NB4 (cell line): ENCODE measurements at regions not wholly inside any gene's neighbourhood (a gene's known extent, or its start where the extent isn't known, plus 50 kb on each side); places are given as distances from the start of the nearest gene placed in this dataset.

Source experiments
- DNase-seq: peaks from one replicate; pipeline ENCODE4 v3.0.0; 2010; ENCODE audit warnings: low read depth
- H3K4me3 ChIP-seq: one replicate; pipeline ENCODE4 v1.5.1; 2011; ENCODE audit warnings: mild to moderate bottlenecking, low read depth, low read length, moderate library complexity
- CTCF ChIP-seq: IDR thresholded peaks from one replicate; pipeline ENCODE4 v1.5.1; 2012; ENCODE audit warnings: low read depth, low read length
- MAX ChIP-seq: IDR thresholded peaks from 2 replicates; pipeline ENCODE4 v1.6.1; 2011; ENCODE audit warnings: low read depth, low read length
- MYC ChIP-seq: IDR thresholded peaks from 2 replicates; pipeline ENCODE4 v1.6.1; 2011; ENCODE audit warnings: low read depth, low read length
- POLR2A ChIP-seq: IDR thresholded peaks from 2 replicates; pipeline ENCODE4 v1.6.1; 2011; ENCODE audit warnings: mild to moderate bottlenecking; ENCODE audit not compliant: insufficient read length; ENCODE audit errors: extremely low read depth

- TF ChIP-seq POLR2A: no peak
- no peak for TF ChIP-seq CTCF
- TF ChIP-seq MYC: no peak
- no peak for TF ChIP-seq MAX
- H3K4me3 ChIP-seq: no peak overlapping the region
- no peak for DNase-seq
These were observed 621.3 kb downstream of the XIRP2 start for GRCh38 chr2:167509586-167509985.

- no peak overlapping the region for H3K4me3 ChIP-seq
These were observed 620.4 kb downstream of the XIRP2 start for GRCh38 chr2:167508709-167509108.

DNA sequence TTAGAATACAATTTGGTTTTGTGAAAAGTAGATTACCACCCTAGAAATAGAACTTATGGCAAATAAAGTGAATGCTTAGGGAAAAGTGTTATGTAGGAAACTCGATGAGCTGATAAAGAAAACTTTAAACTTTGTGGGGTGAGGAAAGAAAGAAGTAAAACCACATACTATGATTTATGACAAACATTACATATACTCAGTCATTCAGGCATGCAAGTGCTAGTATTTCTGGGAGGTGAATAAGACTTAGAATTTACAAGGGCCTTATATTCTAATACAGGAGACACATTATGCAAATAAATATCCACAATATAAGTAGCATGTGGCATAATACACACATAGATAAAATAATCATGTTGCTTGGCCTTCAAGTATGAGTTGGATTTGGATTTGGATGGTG, 618.1 kb downstream of the XIRP2 start:
- TF ChIP-seq MAX (no peak), CTCF (no peak), MYC (no peak), POLR2A (no peak)
- DNase-seq: no peak
- no peak overlapping the region for H3K4me3 ChIP-seq

More at GRCh38 chr2:167508709-167509108, 620.4 kb downstream of the XIRP2 start:
- no peak for TF ChIP-seq POLR2A
- TF ChIP-seq CTCF: no peak
- no peak for TF ChIP-seq MYC
- no peak for TF ChIP-seq MAX
- no peak for DNase-seq

- no peak for TF ChIP-seq MYC
- no peak for TF ChIP-seq POLR2A
- no peak for TF ChIP-seq CTCF
- TF ChIP-seq MAX: no peak
- DNase-seq: no peak
- no peak overlapping the region for H3K4me3 ChIP-seq
These were observed 616.4 kb downstream of the XIRP2 start for GRCh38 chr2:167504695-167505094.

GRCh38 chr2:167504061-167504460, 615.8 kb downstream of the XIRP2 start:
- no peak for TF ChIP-seq POLR2A
- TF ChIP-seq CTCF: no peak
- TF ChIP-seq MYC: no peak
- TF ChIP-seq MAX: no peak
- DNase-seq: no peak
- no peak overlapping the region for H3K4me3 ChIP-seq

DNA sequence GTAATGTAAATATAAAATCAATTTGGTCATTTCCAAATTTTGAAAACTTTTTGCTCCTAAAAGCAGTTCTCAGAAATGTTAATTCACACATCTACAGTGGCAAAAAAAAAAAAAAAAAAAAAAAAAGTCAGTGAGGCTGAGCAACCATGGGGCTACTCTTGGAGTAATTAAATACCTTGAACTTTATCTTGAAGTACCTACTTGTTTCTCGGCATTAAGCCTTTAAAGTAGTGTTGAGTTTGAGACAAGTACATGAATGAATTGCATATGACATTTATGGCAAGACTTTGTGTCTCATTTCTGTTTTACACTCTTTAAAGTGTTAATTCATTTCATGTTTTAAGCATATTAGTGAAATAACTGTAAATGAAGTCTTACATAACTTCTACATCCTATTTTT, 613.3 kb downstream of the XIRP2 start:
- DNase-seq: no peak
- TF ChIP-seq MAX (no peak), MYC (no peak), CTCF (no peak), POLR2A (no peak)
- no peak overlapping the region for H3K4me3 ChIP-seq
